WTC11 (cell line): ENCODE measurements at regions not wholly inside any gene's neighbourhood (a gene's known extent, or its start where the extent isn't known, plus 50 kb on each side); places are given as distances from the start of the nearest gene placed in this dataset.

Experiments
- ATAC-seq: fragments of 200-7000 bp; cut with Tn5 transposase; 2 replicates; pipeline ENCODE4 v1.10.0; 2021; ENCODE audit warnings: mild to moderate bottlenecking, moderate library complexity
- CTCF ChIA-PET: fragments of 300-600 bp; sonication (Branson Sonifier 250); formaldehyde crosslinking; loops from one replicate; lab custom pipeline; 2021; ENCODE audit warnings: antibody characterized with exemption; lab: Charles Lee
- POLR2A ChIA-PET: fragments of 350-600 bp; sonication (Branson Sonifier 250); formaldehyde crosslinking; loops from one replicate; lab custom pipeline; 2021; ENCODE audit warnings: antibody characterized with exemption; lab: Charles Lee
- DNase-seq: peaks from one replicate; pipeline ENCODE4 v3.0.0; 2021; ENCODE audit warnings: low spot score
- H3K27ac Mint-ChIP-seq: 2 replicates; pipeline ENCODE4 v1.8.0; 2021; ENCODE audit warnings: mixed read lengths
- H3K27me3 Mint-ChIP-seq: 2 replicates; pipeline ENCODE4 v1.8.0; 2021; ENCODE audit warnings: low read depth, mild to moderate bottlenecking, moderate library complexity, mixed read lengths
- H3K36me3 Mint-ChIP-seq: 2 replicates; pipeline ENCODE4 v1.8.0; 2021; ENCODE audit warnings: mixed read lengths
- H3K4me1 Mint-ChIP-seq: 2 replicates; pipeline ENCODE4 v1.8.0; 2022; ENCODE audit warnings: mixed read lengths
- H3K4me3 Mint-ChIP-seq: 2 replicates; pipeline ENCODE4 v1.8.0; 2021; ENCODE audit warnings: mild to moderate bottlenecking, moderate library complexity, mixed read lengths
- H3K9me3 Mint-ChIP-seq: 2 replicates; pipeline ENCODE4 v1.8.0; 2021; ENCODE audit warnings: mixed read lengths
- ARID4B ChIP-seq: sonication (generic); formaldehyde crosslinking; IDR thresholded peaks from 2 replicates; pipeline ENCODE4 v1.8.0; 2023; ENCODE audit warnings: missing genetic modification reagents, mild to moderate bottlenecking, borderline replicate concordance
- CREM ChIP-seq: sonication (generic); formaldehyde crosslinking; IDR thresholded peaks from 2 replicates; pipeline ENCODE4 v1.8.1; 2022; ENCODE audit warnings: mild to moderate bottlenecking, missing genetic modification reagents, moderate library complexity
- E2F1 ChIP-seq: sonication (generic); formaldehyde crosslinking; IDR thresholded peaks from 2 replicates; pipeline ENCODE4 v1.8.0; 2022; ENCODE audit warnings: mild to moderate bottlenecking, missing genetic modification reagents
- E2F5 ChIP-seq: sonication (generic); formaldehyde crosslinking; IDR thresholded peaks from 2 replicates; pipeline ENCODE4 v1.8.1; 2022; ENCODE audit warnings: mild to moderate bottlenecking, moderate library complexity, missing genetic modification reagents
- ESRRA ChIP-seq: sonication (generic); formaldehyde crosslinking; IDR thresholded peaks from 2 replicates; pipeline ENCODE4 v1.8.1; 2022; ENCODE audit warnings: mild to moderate bottlenecking, missing genetic modification reagents, borderline replicate concordance
- FOXJ3 ChIP-seq: sonication (generic); formaldehyde crosslinking; IDR thresholded peaks from 2 replicates; pipeline ENCODE4 v1.9.0; 2021; ENCODE audit warnings: missing genetic modification reagents, mild to moderate bottlenecking, borderline replicate concordance
- GRHL2 ChIP-seq: fragments of 250-450 bp; sonication (Bioruptor Pico); IDR thresholded peaks from 2 replicates; pipeline ENCODE4 v1.8.0; 2022; ENCODE audit warnings: mild to moderate bottlenecking, moderate library complexity; ENCODE audit not compliant: insufficient replicate concordance, severe bottlenecking
- HMGXB4 ChIP-seq: sonication (generic); formaldehyde crosslinking; IDR thresholded peaks from 2 replicates; pipeline ENCODE4 v1.8.1; 2023; ENCODE audit warnings: mild to moderate bottlenecking, moderate library complexity, missing genetic modification reagents
- MYBL2 ChIP-seq: sonication (generic); formaldehyde crosslinking; IDR thresholded peaks from 2 replicates; pipeline ENCODE4 v1.8.1; 2023; ENCODE audit warnings: mild to moderate bottlenecking, moderate library complexity, missing genetic modification reagents
- NR1H2 ChIP-seq: sonication (generic); formaldehyde crosslinking; IDR thresholded peaks from 2 replicates; pipeline ENCODE4 v1.9.0; 2021; ENCODE audit warnings: mild to moderate bottlenecking, moderate library complexity, missing genetic modification reagents
- RELA ChIP-seq: sonication (generic); formaldehyde crosslinking; IDR thresholded peaks from 2 replicates; pipeline ENCODE4 v1.8.1; 2022; ENCODE audit warnings: missing genetic modification reagents, mild to moderate bottlenecking, borderline replicate concordance
- SP1 ChIP-seq: sonication (generic); formaldehyde crosslinking; conservative IDR thresholded peaks from 2 replicates; pipeline ENCODE4 v1.8.1; 2022; ENCODE audit warnings: missing genetic modification reagents
- ZBTB21 ChIP-seq: sonication (generic); formaldehyde crosslinking; IDR thresholded peaks from 2 replicates; pipeline ENCODE4 v1.8.1; 2023; ENCODE audit warnings: mild to moderate bottlenecking, missing genetic modification reagents, borderline replicate concordance
- ZNF121 ChIP-seq: sonication (generic); formaldehyde crosslinking; IDR thresholded peaks from 2 replicates; pipeline ENCODE4 v1.8.0; 2023; ENCODE audit warnings: missing genetic modification reagents
- ZNF138 ChIP-seq: sonication (generic); formaldehyde crosslinking; conservative IDR thresholded peaks from 2 replicates; pipeline ENCODE4 v1.8.1; 2022; ENCODE audit warnings: mild to moderate bottlenecking, moderate library complexity, missing genetic modification reagents
- ZNF219 ChIP-seq: sonication (generic); formaldehyde crosslinking; IDR thresholded peaks from 2 replicates; pipeline ENCODE4 v1.8.0; 2023; ENCODE audit warnings: missing genetic modification reagents, mild to moderate bottlenecking, borderline replicate concordance
- ZNF263 ChIP-seq: sonication (generic); formaldehyde crosslinking; IDR thresholded peaks from 2 replicates; pipeline ENCODE4 v1.8.1; 2022; ENCODE audit warnings: low read depth, mild to moderate bottlenecking, moderate library complexity, missing genetic modification reagents
- ZNF317 ChIP-seq: sonication (generic); formaldehyde crosslinking; IDR thresholded peaks from 2 replicates; pipeline ENCODE4 v1.8.1; 2023; ENCODE audit warnings: low read depth, mild to moderate bottlenecking, moderate library complexity, missing genetic modification reagents, borderline replicate concordance
- TF ChIP-seq, protein P1 (sequence below): sonication (generic); formaldehyde crosslinking; IDR thresholded peaks from 2 replicates; pipeline ENCODE4 v1.8.1; 2022; ENCODE audit warnings: missing genetic modification reagents, borderline replicate concordance
- TF ChIP-seq, protein P2 (sequence below): fragments of 250-450 bp; sonication (Bioruptor Pico); IDR thresholded peaks from 2 replicates; pipeline ENCODE4 v1.9.0; 2021; ENCODE audit warnings: mild to moderate bottlenecking, borderline replicate concordance

DNA sequence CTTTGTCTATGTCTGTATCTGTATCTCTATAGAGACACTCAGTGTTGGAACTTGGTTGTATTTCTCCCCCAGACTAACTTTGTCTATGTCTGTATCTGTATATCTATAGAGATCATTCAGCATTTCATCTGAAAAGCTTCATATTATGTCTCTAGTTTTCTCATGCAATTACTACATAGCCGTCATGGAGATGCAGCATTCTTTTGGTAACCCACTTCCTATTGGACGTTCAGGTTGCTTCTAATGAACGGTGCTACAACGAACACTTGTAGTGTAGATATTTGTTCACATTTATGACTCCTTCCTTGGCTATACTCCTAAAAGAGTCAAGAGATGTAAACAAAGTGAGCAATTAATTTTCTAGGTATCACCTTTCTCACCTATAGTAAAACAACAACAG is 81.5 kb upstream of the KCNA1 start (continued):
- TF ChIP-seq, protein P1, sequence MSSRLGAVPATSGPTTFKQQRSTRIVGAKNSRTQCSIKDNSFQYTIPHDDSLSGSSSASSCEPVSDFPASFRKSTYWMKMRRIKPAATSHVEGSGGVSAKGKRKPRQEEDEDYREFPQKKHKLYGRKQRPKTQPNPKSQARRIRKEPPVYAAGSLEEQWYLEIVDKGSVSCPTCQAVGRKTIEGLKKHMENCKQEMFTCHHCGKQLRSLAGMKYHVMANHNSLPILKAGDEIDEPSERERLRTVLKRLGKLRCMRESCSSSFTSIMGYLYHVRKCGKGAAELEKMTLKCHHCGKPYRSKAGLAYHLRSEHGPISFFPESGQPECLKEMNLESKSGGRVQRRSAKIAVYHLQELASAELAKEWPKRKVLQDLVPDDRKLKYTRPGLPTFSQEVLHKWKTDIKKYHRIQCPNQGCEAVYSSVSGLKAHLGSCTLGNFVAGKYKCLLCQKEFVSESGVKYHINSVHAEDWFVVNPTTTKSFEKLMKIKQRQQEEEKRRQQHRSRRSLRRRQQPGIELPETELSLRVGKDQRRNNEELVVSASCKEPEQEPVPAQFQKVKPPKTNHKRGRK: no peak
- TF ChIP-seq HMGXB4 (CRISPR knock-in tag): no peak
- TF ChIP-seq ZNF121: no peak
- no peak for TF ChIP-seq MYBL2 (CRISPR knock-in tag)
- TF ChIP-seq ZNF317 (CRISPR knock-in tag): no peak
- no peak for TF ChIP-seq GRHL2 (CRISPR knock-in tag)
- TF ChIP-seq ARID4B: no peak
- TF ChIP-seq, protein P2, sequence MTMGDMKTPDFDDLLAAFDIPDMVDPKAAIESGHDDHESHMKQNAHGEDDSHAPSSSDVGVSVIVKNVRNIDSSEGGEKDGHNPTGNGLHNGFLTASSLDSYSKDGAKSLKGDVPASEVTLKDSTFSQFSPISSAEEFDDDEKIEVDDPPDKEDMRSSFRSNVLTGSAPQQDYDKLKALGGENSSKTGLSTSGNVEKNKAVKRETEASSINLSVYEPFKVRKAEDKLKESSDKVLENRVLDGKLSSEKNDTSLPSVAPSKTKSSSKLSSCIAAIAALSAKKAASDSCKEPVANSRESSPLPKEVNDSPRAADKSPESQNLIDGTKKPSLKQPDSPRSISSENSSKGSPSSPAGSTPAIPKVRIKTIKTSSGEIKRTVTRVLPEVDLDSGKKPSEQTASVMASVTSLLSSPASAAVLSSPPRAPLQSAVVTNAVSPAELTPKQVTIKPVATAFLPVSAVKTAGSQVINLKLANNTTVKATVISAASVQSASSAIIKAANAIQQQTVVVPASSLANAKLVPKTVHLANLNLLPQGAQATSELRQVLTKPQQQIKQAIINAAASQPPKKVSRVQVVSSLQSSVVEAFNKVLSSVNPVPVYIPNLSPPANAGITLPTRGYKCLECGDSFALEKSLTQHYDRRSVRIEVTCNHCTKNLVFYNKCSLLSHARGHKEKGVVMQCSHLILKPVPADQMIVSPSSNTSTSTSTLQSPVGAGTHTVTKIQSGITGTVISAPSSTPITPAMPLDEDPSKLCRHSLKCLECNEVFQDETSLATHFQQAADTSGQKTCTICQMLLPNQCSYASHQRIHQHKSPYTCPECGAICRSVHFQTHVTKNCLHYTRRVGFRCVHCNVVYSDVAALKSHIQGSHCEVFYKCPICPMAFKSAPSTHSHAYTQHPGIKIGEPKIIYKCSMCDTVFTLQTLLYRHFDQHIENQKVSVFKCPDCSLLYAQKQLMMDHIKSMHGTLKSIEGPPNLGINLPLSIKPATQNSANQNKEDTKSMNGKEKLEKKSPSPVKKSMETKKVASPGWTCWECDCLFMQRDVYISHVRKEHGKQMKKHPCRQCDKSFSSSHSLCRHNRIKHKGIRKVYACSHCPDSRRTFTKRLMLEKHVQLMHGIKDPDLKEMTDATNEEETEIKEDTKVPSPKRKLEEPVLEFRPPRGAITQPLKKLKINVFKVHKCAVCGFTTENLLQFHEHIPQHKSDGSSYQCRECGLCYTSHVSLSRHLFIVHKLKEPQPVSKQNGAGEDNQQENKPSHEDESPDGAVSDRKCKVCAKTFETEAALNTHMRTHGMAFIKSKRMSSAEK (CRISPR knock-in tag): no peak
- no peak for TF ChIP-seq ZBTB21 (CRISPR knock-in tag)
- TF ChIP-seq FOXJ3 (CRISPR knock-in tag): no peak

DNA sequence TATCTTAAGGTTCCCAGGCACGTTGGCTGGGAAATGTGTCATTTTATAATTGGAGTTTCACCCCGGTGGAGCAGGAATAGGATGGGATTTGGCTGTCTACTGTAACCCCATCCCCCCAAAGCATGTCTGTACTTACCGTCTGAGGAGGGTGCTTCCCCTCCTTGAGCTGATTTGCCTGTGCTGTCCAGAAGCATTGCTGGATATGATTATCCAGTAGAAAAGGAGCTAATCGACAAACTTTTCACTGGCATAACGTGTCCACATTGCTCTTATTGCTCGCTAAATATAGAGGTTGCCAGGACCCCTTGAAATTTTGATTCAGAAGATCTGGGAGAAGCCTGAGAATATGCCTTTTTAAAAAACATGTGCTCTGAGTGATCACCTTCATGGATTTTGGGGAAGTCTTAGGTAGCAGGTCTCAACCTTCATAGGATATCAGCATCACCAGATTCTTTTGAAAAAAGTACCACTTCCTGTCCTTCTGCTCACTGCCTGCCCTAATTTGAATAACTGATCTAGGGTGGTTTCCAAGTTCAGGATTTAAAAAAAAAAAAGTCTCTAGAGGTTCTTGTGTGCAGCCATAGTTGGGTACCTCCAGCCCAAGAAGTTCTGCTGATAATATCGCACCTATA is 80.4 kb upstream of the KCNA1 start:
- CTCF ChIA-PET: interaction anchor here (1.6 to 3.0 kb wide), 3 partner anchors 20 to 29 kb away, joined by 3 to 12 read pairs (median 9); no protein-coding TSS in a partner anchor
- DNase-seq (no peak), ATAC-seq (no peak)
- TF ChIP-seq ZNF263 (CRISPR knock-in tag) (no peak), E2F1 (no peak), SP1 (no peak), FOXJ3 (CRISPR knock-in tag) (no peak), ZNF317 (CRISPR knock-in tag) (no peak), RELA (no peak), ZNF138 (CRISPR knock-in tag) (no peak), ESRRA (no peak), NR1H2 (CRISPR knock-in tag) (no peak), CREM (CRISPR knock-in tag) (no peak), ZNF219 (CRISPR knock-in tag) (no peak), E2F5 (CRISPR knock-in tag) (no peak)
- H3K27me3 Mint-ChIP-seq: no peaks in the 10 kb centered on the region
- H3K4me3 Mint-ChIP-seq: no peak overlapping the region
- peaks cover 9% of the 10 kb centered on the region; the same call in 1 of the 2 replicates for H3K36me3 Mint-ChIP-seq
- H3K9me3 Mint-ChIP-seq: peaks cover 10% of the 10 kb centered on the region
- peaks cover 11% of the 10 kb centered on the region; the same call in 1 of the 2 replicates for H3K4me1 Mint-ChIP-seq
- POLR2A ChIA-PET: no interaction called here
- no peak overlapping the region for H3K27ac Mint-ChIP-seq
